HCT116 (cell line): ENCODE measurements at regions not wholly inside any gene's neighbourhood (a gene's known extent, or its start where the extent isn't known, plus 50 kb on each side); places are given as distances from the start of the nearest gene placed in this dataset.

Experiments
- ATAC-seq: fragments of 200-7000 bp; cut with Tn5 transposase; 2 replicates; pipeline ENCODE4 v1.9.1; 2020; ENCODE audit warnings: mild to moderate bottlenecking, moderate library complexity
- BruUV-seq: library from RNA; stranded (reverse); fragments of 400-500 nt; replicated peaks from 2 replicates; lab custom pipeline; 2021; lab: Mats Ljungman, UMichigan
- CTCF ChIA-PET: fragments of 300-600 bp; sonication (Branson Sonifier 250); formaldehyde crosslinking; loops from one replicate; lab custom pipeline; 2021; ENCODE audit warnings: antibody characterized with exemption; lab: Charles Lee
- POLR2A ChIA-PET: fragments of 300-600, 350-600 bp; sonication (Branson Sonifier 250); formaldehyde crosslinking; loops from one replicate; lab custom pipeline; 2021; ENCODE audit warnings: antibody characterized with exemption; lab: Charles Lee
- RAD21 ChIA-PET, 2 experiments: fragments of 300-600 bp; sonication (Branson Sonifier 250); formaldehyde crosslinking; loops; one replicate each; lab custom pipeline; 2023; ENCODE audit warnings: low total read pairs in 2 of 2; ENCODE audit not compliant: uncharacterized antibody in 2 of 2, unreplicated experiment in 2 of 2, low non-redundant PET in 1 of 2; lab: Charles Lee
- DNase-seq: peaks from one replicate; pipeline ENCODE4 v3.0.0-alpha.2; 2010; ENCODE audit warnings: low read depth, low spot score
- H2AFZ ChIP-seq: fragments of 200-600 bp; shearing (Covaris generic), sonication (generic); 2 replicates; pipeline ENCODE4 v1.6.1; 2017; ENCODE audit warnings: low read depth, mixed run types, mixed read lengths, antibody characterized with exemption, low read length; ENCODE audit not compliant: poor library complexity, severe bottlenecking
- H3K27ac ChIP-seq: 2 replicates; pipeline ENCODE4 v1.5.1; 2012; ENCODE audit warnings: low read depth, low read length
- H3K27me3 ChIP-seq: fragments of 200-600 bp; sonication (generic); 2 replicates; pipeline ENCODE4 v1.6.1; 2016; ENCODE audit warnings: mixed run types, low read length, mixed read lengths; ENCODE audit not compliant: insufficient read depth
- H3K36me3 ChIP-seq, 2 experiments: fragments of 200-500 bp in 1 of 2; fragments of 200-600 bp in 1 of 2; sonication (Bioruptor generic) in 1 of 2; sonication (generic) in 1 of 2; 2 replicates each; pipeline versions ENCODE4 v1.5.1 to v1.6.1; 2014 to 2016; ENCODE audit warnings: low read length in 2 of 2, inconsistent platforms in 1 of 2, mixed read lengths in 1 of 2, mixed run types in 1 of 2; ENCODE audit not compliant: insufficient read depth in 2 of 2, control insufficient read depth in 1 of 2
- H3K4me1 ChIP-seq, 2 experiments: fragments of 200-600 bp in 1 of 2; sonication (generic) in 1 of 2; 2 replicates each; pipeline versions ENCODE4 v1.5.1 to v1.6.1; 2012 to 2017; ENCODE audit warnings: low read length in 2 of 2, inconsistent platforms in 1 of 2, mild to moderate bottlenecking in 1 of 2, mixed read lengths in 1 of 2, mixed run types in 1 of 2, moderate library complexity in 1 of 2; ENCODE audit not compliant: insufficient read depth in 2 of 2, control insufficient read depth in 1 of 2
- H3K4me2 ChIP-seq: fragments of 200-600 bp; sonication (generic); 2 replicates; pipeline ENCODE4 v1.6.1; 2017; ENCODE audit warnings: mixed run types, low read length, mixed read lengths
- H3K4me3 ChIP-seq, 2 experiments: fragments of 200-600 bp in 1 of 2; sonication (generic) in 1 of 2; replicated peaks in 1 of 2; 2 replicates each; pipeline ENCODE4 v1.5.1; 2011 to 2016; ENCODE audit warnings: low read length in 2 of 2, control low read depth in 1 of 2, low read depth in 1 of 2, mild to moderate bottlenecking in 1 of 2, mixed read lengths in 1 of 2, mixed run types in 1 of 2
- H3K79me2 ChIP-seq: fragments of 200-600 bp; sonication (generic); 2 replicates; pipeline ENCODE4 v1.6.1; 2017; ENCODE audit warnings: mild to moderate bottlenecking, mixed run types, low read length, moderate library complexity, mixed read lengths; ENCODE audit not compliant: insufficient read depth
- H3K9ac ChIP-seq: fragments of 200-600 bp; sonication (generic); 2 replicates; pipeline ENCODE4 v1.6.1; 2016; ENCODE audit warnings: low read length, mixed read lengths
- H3K9me2 ChIP-seq: fragments of 200-600 bp; sonication (generic), shearing (Covaris generic); 2 replicates; pipeline ENCODE4 v1.6.1; 2017; ENCODE audit warnings: mixed run types, mild to moderate bottlenecking, moderate library complexity; ENCODE audit not compliant: insufficient read depth
- H3K9me3 ChIP-seq, 2 experiments: fragments of 200-500 bp in 1 of 2; fragments of 200-600 bp in 1 of 2; sonication (Bioruptor generic) in 1 of 2; sonication (generic) in 1 of 2; 2 replicates each; pipeline ENCODE4 v1.6.1; 2014 to 2017; ENCODE audit warnings: low read length in 2 of 2, mixed read lengths in 2 of 2, inconsistent platforms in 1 of 2, low read depth in 1 of 2, mild to moderate bottlenecking in 1 of 2, mixed run types in 1 of 2, moderate library complexity in 1 of 2; ENCODE audit not compliant: control insufficient read depth in 1 of 2, insufficient read depth in 1 of 2
- H4K20me1 ChIP-seq: fragments of 200-600 bp; sonication (generic), shearing (Covaris generic); 2 replicates; pipeline ENCODE4 v1.6.1; 2017; ENCODE audit warnings: mixed run types, mild to moderate bottlenecking, moderate library complexity; ENCODE audit not compliant: insufficient read depth
- CEBPB ChIP-seq: IDR thresholded peaks from 2 replicates; pipeline ENCODE4 v1.6.1; 2012; ENCODE audit warnings: low read depth
- RAD21 ChIP-seq: IDR thresholded peaks from 2 replicates; pipeline ENCODE4 v1.6.1; 2012; ENCODE audit warnings: low read depth, mild to moderate bottlenecking
- TCF7L2 ChIP-seq: IDR thresholded peaks from 2 replicates; pipeline ENCODE4 v1.7.0; 2011; ENCODE audit warnings: borderline replicate concordance, inconsistent platforms; ENCODE audit not compliant: insufficient read depth, insufficient read length; ENCODE audit errors: extremely low read depth
- ZNF274 ChIP-seq: fragments of 200-500 bp; sonication (Bioruptor generic); IDR thresholded peaks from 2 replicates; pipeline ENCODE4 v1.6.1; 2014; ENCODE audit warnings: mild to moderate bottlenecking, low read depth, low read length, inconsistent platforms
- intact Hi-C: fragments of 100-400 bp; cut with micrococcal nuclease; formaldehyde crosslinking; loops from 2 replicates; pipeline ENCODE4 v1.10.0; 2022
- TF ChIP-seq, protein P1 (sequence below), 3 experiments: fragments of 200-600 bp in 1 of 3; sonication (generic) in 1 of 3; IDR thresholded peaks in 2 of 3; conservative IDR thresholded peaks in 1 of 3; 2 replicates each; pipeline ENCODE4 v1.5.1; 2012 to 2017; ENCODE audit warnings: low read depth in 2 of 3, low read length in 2 of 3, antibody characterized with exemption in 1 of 3, borderline replicate concordance in 1 of 3, control low read depth in 1 of 3, mild to moderate bottlenecking in 1 of 3, mixed read lengths in 1 of 3, mixed run types in 1 of 3, moderate library complexity in 1 of 3; ENCODE audit not compliant: insufficient read depth in 1 of 3
- TF ChIP-seq, protein P2 (sequence below): IDR thresholded peaks from 2 replicates; pipeline ENCODE4 v1.6.1; 2012

DNA sequence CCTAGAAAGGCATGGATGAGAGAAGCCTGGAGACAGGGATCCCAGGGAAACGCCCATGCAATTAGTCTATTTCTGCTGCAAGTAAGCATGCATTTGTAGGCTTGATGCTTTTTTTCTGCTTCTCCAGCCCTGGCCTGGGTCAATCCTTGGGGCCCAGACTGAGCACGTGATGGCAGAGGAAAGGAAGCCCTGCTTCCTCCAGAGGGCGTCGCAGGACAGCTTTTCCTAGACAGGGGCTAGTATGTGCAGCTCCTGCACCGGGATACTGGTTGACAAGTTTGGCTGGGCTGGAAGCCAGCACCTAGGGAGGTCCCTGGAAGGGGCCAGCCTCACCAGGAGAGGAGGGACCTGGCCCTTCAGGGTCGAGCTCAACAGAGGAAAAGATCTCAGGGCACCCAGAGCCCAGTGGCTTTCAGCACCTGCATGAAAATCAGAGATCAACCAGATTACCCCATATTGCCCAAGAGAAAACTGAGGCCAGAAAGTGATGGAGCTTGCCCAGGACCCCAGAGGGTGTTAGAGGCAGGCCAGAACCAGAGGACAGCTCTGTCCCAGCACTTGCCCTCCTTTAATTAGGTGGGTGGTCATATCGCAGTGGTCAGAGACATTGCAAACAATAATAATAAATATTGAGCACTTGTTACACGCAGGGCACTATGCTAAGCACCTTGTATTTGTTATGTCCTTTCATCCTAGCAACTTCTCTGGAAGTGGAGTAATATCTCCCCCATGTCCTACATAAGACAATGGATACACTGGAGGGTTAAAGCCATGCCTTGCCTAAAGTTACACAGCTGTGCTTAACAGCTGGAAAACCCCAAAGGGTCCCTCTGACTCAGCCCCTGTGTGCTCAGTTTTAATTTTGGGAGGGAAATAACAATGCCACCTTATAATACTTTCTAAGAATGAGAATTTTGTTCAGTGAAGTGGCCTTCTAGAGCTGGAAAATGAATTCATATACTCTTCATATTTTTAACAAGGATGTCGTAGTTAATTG lies 67.1 kb downstream of the KLF4 start:
- H2AFZ ChIP-seq, result peak overlapping the region; percentile 80
- H3K9ac ChIP-seq, result no peak overlapping the region
- intact Hi-C loops, result loop anchor here (1.0 to 10.0 kb wide), 5 partner anchors 850 to 1392 kb away; no protein-coding TSS in a partner anchor
- ChIA-PET POLR2A (no interaction called here), CTCF (interaction anchor here (0.8 to 2.1 kb wide), 16 partner anchors 37 to 1415 kb away, joined by 3 to 19 read pairs (median 4); no protein-coding TSS in a partner anchor), RAD21 (interaction anchor here in 1 of 2 experiments (1.0 to 1.4 kb wide), 3 partner anchors 850 to 1249 kb away, joined by 3 read pairs; no protein-coding TSS in a partner anchor)
- H4K20me1 ChIP-seq, result no peaks in the 10 kb centered on the region
- H3K4me1 ChIP-seq, result peaks cover 8 to 19% of the 10 kb centered on the region in 2 experiments; a peak in 3 of 4 replicates
- no peaks in the 10 kb centered on the region for H3K9me2 ChIP-seq
- H3K27me3 ChIP-seq, result no peaks in the 10 kb centered on the region
- no peaks in the 10 kb centered on the region for H3K79me2 ChIP-seq
- H3K4me2 ChIP-seq, result no peak overlapping the region
- DNase-seq, result peak; percentile 78
- no peak overlapping the region for H3K4me3 ChIP-seq
- H3K9me3 ChIP-seq, result no peaks in the 10 kb centered on the region
- BruUV-seq, result no TSS peak
- no peaks in the 10 kb centered on the region for H3K36me3 ChIP-seq
- ATAC-seq, result peak; percentile 94
- H3K27ac ChIP-seq, result no peak overlapping the region
- TF ChIP-seq TCF7L2 (peak; percentile 14), RAD21 (peak; percentile 98), CEBPB (no peak), ZNF274 (no peak)
- TF ChIP-seq, protein P1, sequence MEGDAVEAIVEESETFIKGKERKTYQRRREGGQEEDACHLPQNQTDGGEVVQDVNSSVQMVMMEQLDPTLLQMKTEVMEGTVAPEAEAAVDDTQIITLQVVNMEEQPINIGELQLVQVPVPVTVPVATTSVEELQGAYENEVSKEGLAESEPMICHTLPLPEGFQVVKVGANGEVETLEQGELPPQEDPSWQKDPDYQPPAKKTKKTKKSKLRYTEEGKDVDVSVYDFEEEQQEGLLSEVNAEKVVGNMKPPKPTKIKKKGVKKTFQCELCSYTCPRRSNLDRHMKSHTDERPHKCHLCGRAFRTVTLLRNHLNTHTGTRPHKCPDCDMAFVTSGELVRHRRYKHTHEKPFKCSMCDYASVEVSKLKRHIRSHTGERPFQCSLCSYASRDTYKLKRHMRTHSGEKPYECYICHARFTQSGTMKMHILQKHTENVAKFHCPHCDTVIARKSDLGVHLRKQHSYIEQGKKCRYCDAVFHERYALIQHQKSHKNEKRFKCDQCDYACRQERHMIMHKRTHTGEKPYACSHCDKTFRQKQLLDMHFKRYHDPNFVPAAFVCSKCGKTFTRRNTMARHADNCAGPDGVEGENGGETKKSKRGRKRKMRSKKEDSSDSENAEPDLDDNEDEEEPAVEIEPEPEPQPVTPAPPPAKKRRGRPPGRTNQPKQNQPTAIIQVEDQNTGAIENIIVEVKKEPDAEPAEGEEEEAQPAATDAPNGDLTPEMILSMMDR (IDR thresholded peaks at IDR 0.05 in 2 of 3, conservative IDR thresholded peaks at IDR 0.05 in 1 of 3; ENCODE audit: borderline replicate concordance in 1 of 3, insufficient read depth in 1 of 3, low read depth in 2 of 3, low read length in 2 of 3), result peak; percentile 71 to 84 (median 83); a peak in 5 of 6 replicates
- TF ChIP-seq, protein P2, sequence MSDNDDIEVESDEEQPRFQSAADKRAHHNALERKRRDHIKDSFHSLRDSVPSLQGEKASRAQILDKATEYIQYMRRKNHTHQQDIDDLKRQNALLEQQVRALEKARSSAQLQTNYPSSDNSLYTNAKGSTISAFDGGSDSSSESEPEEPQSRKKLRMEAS, result peak; percentile 77
